GM12865 (cell line): ENCODE measurements at regions not wholly inside any gene's neighbourhood (a gene's known extent, or its start where the extent isn't known, plus 50 kb on each side); places are given as distances from the start of the nearest gene placed in this dataset.
"Not testable (repeated sequence)": the region's sequence is repeated elsewhere in the genome, so short reads cannot be mapped to it uniquely, and the experiment has no call there.

Experiments used
- DNase-seq: peaks from one replicate; pipeline ENCODE4 v3.0.0; 2010; ENCODE audit warnings: low read depth
- H3K4me3 ChIP-seq: 2 replicates; pipeline ENCODE4 v1.5.1; 2011; ENCODE audit warnings: mild to moderate bottlenecking, low read depth, low read length, control low read depth
- CTCF ChIP-seq: IDR thresholded peaks from 2 replicates; pipeline ENCODE4 v1.5.1; 2011; ENCODE audit warnings: low read length, control low read depth, low read depth, inconsistent platforms; ENCODE audit not compliant: insufficient read depth; ENCODE audit errors: missing control alignments

GRCh38 chr11:87719326-87720073, 455.7 kb downstream of the RAB38 start:
- H3K4me3 ChIP-seq, result peak overlapping the region; percentile 43
- no peak for TF ChIP-seq CTCF
- no peak for DNase-seq

- DNase-seq, result no peak
- no peak for TF ChIP-seq CTCF
- no peak overlapping the region for H3K4me3 ChIP-seq
Observed at GRCh38 chr11:87712802-87713202, 462.4 kb downstream of the RAB38 start.

- DNase-seq, result no peak
- no peak for TF ChIP-seq CTCF
- H3K4me3 ChIP-seq, result no peak overlapping the region
Observed at GRCh38 chr11:87712391-87712790, 462.9 kb downstream of the RAB38 start.

- not testable (repeated sequence) for H3K4me3 ChIP-seq, DNase-seq
Observed at GRCh38 chr11:87703589-87703988, 471.7 kb downstream of the RAB38 start.

- no peak for DNase-seq
- no peak overlapping the region for H3K4me3 ChIP-seq
- no peak for TF ChIP-seq CTCF
Observed at GRCh38 chr11:87675993-87676392, 499.2 kb downstream of the RAB38 start.

GRCh38 chr11:87666730-87667129, 508.5 kb downstream of the RAB38 start:
- no peak for DNase-seq
- no peak for TF ChIP-seq CTCF

GRCh38 chr11:87662287-87662686, 513.0 kb downstream of the RAB38 start:
- TF ChIP-seq CTCF, result no peak
- DNase-seq, result no peak
- H3K4me3 ChIP-seq, result no peak overlapping the region

More at GRCh38 chr11:87666730-87667129, 508.5 kb downstream of the RAB38 start:
- no peak overlapping the region for H3K4me3 ChIP-seq
